HG02610 (cell line): ENCODE measurements at regions not wholly inside any gene's neighbourhood (a gene's known extent, or its start where the extent isn't known, plus 50 kb on each side); places are given as distances from the start of the nearest gene placed in this dataset.
"Not testable (repeated sequence)": the region's sequence is repeated elsewhere in the genome, so short reads cannot be mapped to it uniquely, and the experiment has no call there.

Source experiments
- ATAC-seq: cut with Tn5 transposase; IDR thresholded peaks from one replicate; pipeline ENCODE4 v1.9.1; 2021; ENCODE audit warnings: mild to moderate bottlenecking, moderate library complexity; ENCODE audit not compliant: unreplicated experiment

GRCh38 chr12:125540580-125541204 lies 475.5 kb downstream of the AACS start:
- ATAC-seq: no peak

GRCh38 chr12:125544960-125545359 lies 479.7 kb downstream of the AACS start:
- ATAC-seq: no peak

- no peak for ATAC-seq
Observed at GRCh38 chr12:125549171-125549570, 483.9 kb downstream of the AACS start.

GRCh38 chr12:125549836-125550235 lies 484.6 kb downstream of the AACS start:
- ATAC-seq: no peak

GRCh38 chr12:125552295-125552694 lies 487.1 kb downstream of the AACS start:
- no peak for ATAC-seq

- not testable (repeated sequence) for ATAC-seq
Observed at GRCh38 chr12:125561008-125561407, 495.8 kb downstream of the AACS start.

GRCh38 chr12:125564753-125565152 lies 499.5 kb downstream of the AACS start:
- no peak for ATAC-seq

GRCh38 chr12:125567581-125567980 lies 502.3 kb downstream of the AACS start:
- no peak for ATAC-seq

- ATAC-seq: no peak
Observed at GRCh38 chr12:125568306-125568705, 503.1 kb downstream of the AACS start.

GRCh38 chr12:125573271-125573670 lies 508.0 kb downstream of the AACS start:
- ATAC-seq: no peak

GRCh38 chr12:125577334-125577733 lies 512.1 kb downstream of the AACS start:
- no peak for ATAC-seq

GRCh38 chr12:125579916-125580315 lies 514.7 kb downstream of the AACS start:
- ATAC-seq: no peak

GRCh38 chr12:125583071-125583470 lies 517.8 kb downstream of the AACS start:
- ATAC-seq: no peak

- ATAC-seq: no peak
Observed at GRCh38 chr12:125586441-125586840, 521.2 kb downstream of the AACS start.

GRCh38 chr12:125593269-125593668 lies 528.0 kb downstream of the AACS start:
- ATAC-seq: no peak

GRCh38 chr12:125604976-125605375 lies 539.7 kb downstream of the AACS start:
- ATAC-seq: no peak

GRCh38 chr12:125606312-125606711 lies 541.1 kb downstream of the AACS start:
- no peak for ATAC-seq

GRCh38 chr12:125610292-125610691 lies 545.1 kb downstream of the AACS start:
- ATAC-seq: no peak

GRCh38 chr12:125610971-125611370 lies 545.7 kb downstream of the AACS start:
- ATAC-seq: no peak

GRCh38 chr12:125614058-125614457 lies 548.8 kb downstream of the AACS start:
- no peak for ATAC-seq

GRCh38 chr12:125619723-125620122 lies 554.5 kb downstream of the AACS start:
- no peak for ATAC-seq

GRCh38 chr12:125633686-125634085 lies 568.5 kb downstream of the AACS start:
- no peak for ATAC-seq

- no peak for ATAC-seq
Observed at GRCh38 chr12:125634813-125635212, 569.6 kb downstream of the AACS start.
